LNCAP (cell line): ENCODE measurements at regions not wholly inside any gene's neighbourhood (a gene's known extent, or its start where the extent isn't known, plus 50 kb on each side); places are given as distances from the start of the nearest gene placed in this dataset.

ENCODE experiments used
- CTCF ChIP-seq: fragments of 450-650 bp; IDR thresholded peaks from 2 replicates; pipeline ENCODE4 v1.5.1; 2017; ENCODE audit warnings: mild to moderate bottlenecking

GRCh38 chr1:189253601-189254350 is 1223.9 kb downstream of the BRINP3 start:
- TF ChIP-seq CTCF = no peak

- no peak for TF ChIP-seq CTCF
Measured at GRCh38 chr1:189269011-189269410, 1208.7 kb downstream of the BRINP3 start.

GRCh38 chr1:189274267-189274666 is 1203.4 kb downstream of the BRINP3 start:
- TF ChIP-seq CTCF = no peak

GRCh38 chr1:189275796-189276195 is 1201.9 kb downstream of the BRINP3 start:
- TF ChIP-seq CTCF = no peak

- TF ChIP-seq CTCF = no peak
Measured at GRCh38 chr1:189289346-189289745, 1188.3 kb downstream of the BRINP3 start.

GRCh38 chr1:189301235-189301634 is 1176.4 kb downstream of the BRINP3 start:
- TF ChIP-seq CTCF = no peak

- TF ChIP-seq CTCF = no peak
Measured at GRCh38 chr1:189305279-189305678, 1172.4 kb downstream of the BRINP3 start.

- no peak for TF ChIP-seq CTCF
Measured at GRCh38 chr1:189311915-189312314, 1165.7 kb downstream of the BRINP3 start.
